ENCODE measurements at regions not wholly inside any gene's neighbourhood (a gene's known extent, or its start where the extent isn't known, plus 50 kb on each side); places are given as distances from the start of the nearest gene placed in this dataset.

DNA sequence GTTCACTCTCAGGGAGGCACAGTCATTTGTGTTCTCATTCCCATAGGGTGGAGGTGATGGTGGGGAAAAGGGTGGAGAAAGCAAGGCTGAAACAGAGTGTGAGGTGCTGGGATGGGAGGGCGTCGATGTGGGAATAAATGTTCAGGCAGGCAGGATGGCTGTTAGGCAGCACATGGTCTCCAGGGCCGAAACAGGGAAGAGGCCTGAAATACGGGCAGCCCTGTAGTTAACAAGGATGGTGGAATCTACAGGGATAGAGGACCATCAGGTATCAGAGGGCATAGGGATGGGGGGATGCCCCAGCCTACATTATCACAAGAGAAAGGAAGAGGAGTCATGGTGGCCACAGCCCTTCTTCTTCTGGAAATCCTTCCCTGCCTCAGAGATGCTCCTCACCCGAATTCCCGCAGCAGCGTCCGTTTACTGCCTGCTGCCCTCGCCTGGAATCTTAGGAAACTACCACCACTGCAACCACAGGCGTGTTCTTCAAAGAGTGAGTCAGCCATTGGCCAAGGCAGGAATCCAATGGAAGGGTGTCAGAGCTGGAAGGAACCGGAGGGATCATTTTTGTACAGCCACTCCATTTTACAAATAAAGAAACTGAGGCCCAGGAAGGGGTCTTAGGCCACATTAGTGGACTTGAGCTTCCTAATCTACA lies 49.7 kb upstream of the POMGNT2 start:
- no peak for DNase-seq
- no peaks in the 10 kb centered on the region for H3K9me3 Mint-ChIP-seq
- ChIA-PET CTCF (no interaction called here), POLR2A (no interaction called here)
- no peaks in the 10 kb centered on the region for H3K4me1 Mint-ChIP-seq
- no peak overlapping the region for H3K4me3 Mint-ChIP-seq
- peaks cover 6% of the 10 kb centered on the region for H3K27me3 Mint-ChIP-seq
- no peak overlapping the region for H3K27ac Mint-ChIP-seq
- H3K36me3 Mint-ChIP-seq (ENCODE audit: low read depth): no peaks in the 10 kb centered on the region

Data from activated CD4-positive, alpha-beta memory T cell treated with anti-CD3 and anti-CD28 coated beads, Interleukin-2, amount 10 ng/mL, durations not matched to agents 7 days and 5 days (primary cell).